Cardiac fibroblast (primary cell): ENCODE measurements at regions not wholly inside any gene's neighbourhood (a gene's known extent, or its start where the extent isn't known, plus 50 kb on each side); places are given as distances from the start of the nearest gene placed in this dataset.

Source experiments
- DNase-seq, 2 donors: peaks; one replicate each; pipeline versions ENCODE4 v3.0.0 to v3.0.0-alpha.2; 2010; ENCODE audit warnings: low read depth in 2 of 2
- H3K4me3 ChIP-seq, 2 donors: replicated peaks in 1 of 2; 1 replicate in 1 of 2; 2 replicates in 1 of 2; pipeline ENCODE4 v1.5.1; 2011; ENCODE audit warnings: low read depth in 2 of 2, low read length in 2 of 2, mild to moderate bottlenecking in 2 of 2, moderate library complexity in 1 of 2
- CTCF ChIP-seq: IDR thresholded peaks from one replicate; pipeline ENCODE4 v1.5.1; 2011; ENCODE audit warnings: low read depth, mild to moderate bottlenecking, low read length, inconsistent platforms

- no peak overlapping the region for H3K4me3 ChIP-seq
- TF ChIP-seq CTCF = no peak
- no peak for DNase-seq
Measured at GRCh38 chr3:6220447-6220846, 640.5 kb upstream of the GRM7 start.

GRCh38 chr3:6222069-6222468 is 638.8 kb upstream of the GRM7 start:
- DNase-seq = no peak
- H3K4me3 ChIP-seq = no peak overlapping the region
- TF ChIP-seq CTCF = no peak

- TF ChIP-seq CTCF = no peak
- DNase-seq = no peak
- no peak overlapping the region for H3K4me3 ChIP-seq
Measured at GRCh38 chr3:6223572-6223971, 637.3 kb upstream of the GRM7 start.

- DNase-seq = no peak
- no peak overlapping the region for H3K4me3 ChIP-seq
- no peak for TF ChIP-seq CTCF
Measured at GRCh38 chr3:6228958-6229683, 631.8 kb upstream of the GRM7 start.

GRCh38 chr3:6229778-6230410 is 631.0 kb upstream of the GRM7 start:
- TF ChIP-seq CTCF = no peak
- no peak for DNase-seq
- no peak overlapping the region for H3K4me3 ChIP-seq

GRCh38 chr3:6242104-6242503 is 618.8 kb upstream of the GRM7 start:
- H3K4me3 ChIP-seq = no peak overlapping the region
- TF ChIP-seq CTCF = no peak
- no peak for DNase-seq
